Fibroblast of mammary gland (primary cell): ENCODE measurements at regions not wholly inside any gene's neighbourhood (a gene's known extent, or its start where the extent isn't known, plus 50 kb on each side); places are given as distances from the start of the nearest gene placed in this dataset.

Experiments
- DNase-seq: peaks from one replicate; pipeline ENCODE4 v3.0.0-alpha.2; 2010; ENCODE audit warnings: low read depth
- H3K4me3 ChIP-seq: 2 replicates; pipeline ENCODE4 v1.5.1; 2011; ENCODE audit warnings: low read depth, mild to moderate bottlenecking, low read length, moderate library complexity; ENCODE audit not compliant: control insufficient read depth
- CTCF ChIP-seq: conservative IDR thresholded peaks from 2 replicates; pipeline ENCODE4 v1.5.1; 2011; ENCODE audit warnings: low read depth, low read length, inconsistent platforms; ENCODE audit not compliant: control insufficient read depth, insufficient read depth

GRCh38 chr14:23804817-23805216 lies 148.8 kb upstream of the DHRS4 start:
- DNase-seq = no peak
- no peak for TF ChIP-seq CTCF
- H3K4me3 ChIP-seq = no peak overlapping the region

- DNase-seq = no peak
- TF ChIP-seq CTCF = no peak
- H3K4me3 ChIP-seq = no peak overlapping the region
Observed at GRCh38 chr14:23805761-23806160, 147.8 kb upstream of the DHRS4 start.

GRCh38 chr14:23814527-23815256 lies 138.9 kb upstream of the DHRS4 start:
- DNase-seq = no peak
- TF ChIP-seq CTCF = no peak
- no peak overlapping the region for H3K4me3 ChIP-seq

GRCh38 chr14:23816371-23816770 lies 137.2 kb upstream of the DHRS4 start:
- no peak for DNase-seq
- no peak for TF ChIP-seq CTCF
- no peak overlapping the region for H3K4me3 ChIP-seq

- no peak overlapping the region for H3K4me3 ChIP-seq
- TF ChIP-seq CTCF = no peak
- no peak for DNase-seq
Observed at GRCh38 chr14:23817164-23817767, 136.3 kb upstream of the DHRS4 start.

GRCh38 chr14:23827100-23827892 lies 126.3 kb upstream of the DHRS4 start:
- DNase-seq = no peak
- TF ChIP-seq CTCF = no peak
- no peak overlapping the region for H3K4me3 ChIP-seq
